ENCODE measurements at regions not wholly inside any gene's neighbourhood (a gene's known extent, or its start where the extent isn't known, plus 50 kb on each side); places are given as distances from the start of the nearest gene placed in this dataset.

DNA sequence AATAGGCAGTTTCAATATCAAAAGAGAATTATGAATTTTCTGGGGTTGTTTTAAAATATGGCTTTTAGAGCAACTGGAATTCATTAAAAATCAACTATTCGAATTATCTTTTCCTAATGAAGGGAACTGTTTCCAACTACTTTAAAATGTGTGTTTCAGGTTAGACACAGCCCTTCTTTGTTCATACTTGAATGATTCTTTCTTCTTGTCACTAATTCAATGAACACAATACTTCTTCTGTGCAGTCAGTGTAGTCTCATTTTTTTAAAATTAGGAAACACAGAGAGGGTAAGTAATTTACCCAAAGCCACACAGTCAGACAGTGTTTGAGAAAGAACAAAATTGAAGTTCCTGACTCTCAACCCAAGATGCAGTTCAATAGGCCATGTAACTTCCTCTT lies 414.0 kb downstream of the CCDC91 start:
- TF ChIP-seq POLR2A (IDR thresholded peaks at IDR 0.05), result no peak
- TF ChIP-seq POLR2AphosphoS5 (IDR thresholded peaks at IDR 0.05), result no peak
- TF ChIP-seq, protein P1, sequence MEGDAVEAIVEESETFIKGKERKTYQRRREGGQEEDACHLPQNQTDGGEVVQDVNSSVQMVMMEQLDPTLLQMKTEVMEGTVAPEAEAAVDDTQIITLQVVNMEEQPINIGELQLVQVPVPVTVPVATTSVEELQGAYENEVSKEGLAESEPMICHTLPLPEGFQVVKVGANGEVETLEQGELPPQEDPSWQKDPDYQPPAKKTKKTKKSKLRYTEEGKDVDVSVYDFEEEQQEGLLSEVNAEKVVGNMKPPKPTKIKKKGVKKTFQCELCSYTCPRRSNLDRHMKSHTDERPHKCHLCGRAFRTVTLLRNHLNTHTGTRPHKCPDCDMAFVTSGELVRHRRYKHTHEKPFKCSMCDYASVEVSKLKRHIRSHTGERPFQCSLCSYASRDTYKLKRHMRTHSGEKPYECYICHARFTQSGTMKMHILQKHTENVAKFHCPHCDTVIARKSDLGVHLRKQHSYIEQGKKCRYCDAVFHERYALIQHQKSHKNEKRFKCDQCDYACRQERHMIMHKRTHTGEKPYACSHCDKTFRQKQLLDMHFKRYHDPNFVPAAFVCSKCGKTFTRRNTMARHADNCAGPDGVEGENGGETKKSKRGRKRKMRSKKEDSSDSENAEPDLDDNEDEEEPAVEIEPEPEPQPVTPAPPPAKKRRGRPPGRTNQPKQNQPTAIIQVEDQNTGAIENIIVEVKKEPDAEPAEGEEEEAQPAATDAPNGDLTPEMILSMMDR (IDR thresholded peaks at IDR 0.05), result no peak
- TF ChIP-seq EP300 (IDR thresholded peaks at IDR 0.05), result no peak
